MM.1S (cell line): ENCODE measurements at regions not wholly inside any gene's neighbourhood (a gene's known extent, or its start where the extent isn't known, plus 50 kb on each side); places are given as distances from the start of the nearest gene placed in this dataset.

Source experiments
- DNase-seq: peaks from one replicate; pipeline ENCODE4 v3.0.0-alpha.2; 2015
- H2AFZ ChIP-seq: fragments of 300-600 bp; sonication (generic); 2 replicates; pipeline ENCODE4 v1.6.0; 2016; ENCODE audit warnings: antibody characterized with exemption, low read length
- H3F3A ChIP-seq: fragments of 300-600 bp; sonication (generic); 2 replicates; pipeline ENCODE4 v1.6.1; 2016; ENCODE audit warnings: mild to moderate bottlenecking, antibody characterized with exemption, low read length, moderate library complexity, mixed read lengths; ENCODE audit not compliant: insufficient read depth
- H3K27ac ChIP-seq: fragments of 300-600 bp; sonication (generic); 2 replicates; pipeline ENCODE4 v1.5.1; 2016; ENCODE audit warnings: mild to moderate bottlenecking, low read length
- H3K27me3 ChIP-seq: fragments of 300-600 bp; sonication (generic); replicated peaks from 2 replicates; pipeline ENCODE4 v1.6.0; 2016; ENCODE audit warnings: low read length; ENCODE audit not compliant: insufficient read depth
- H3K36me3 ChIP-seq: fragments of 300-600 bp; sonication (generic); replicated peaks from 2 replicates; pipeline ENCODE4 v1.6.1; 2016; ENCODE audit warnings: mild to moderate bottlenecking, low read length, mixed read lengths; ENCODE audit not compliant: insufficient read depth
- H3K4me1 ChIP-seq: fragments of 300-600 bp; sonication (generic); 2 replicates; pipeline ENCODE4 v1.6.1; 2016; ENCODE audit warnings: low read length, mixed read lengths
- H3K4me2 ChIP-seq: fragments of 300-600 bp; sonication (generic); 2 replicates; pipeline ENCODE4 v1.6.0; 2016; ENCODE audit warnings: low read depth, low read length
- H3K4me3 ChIP-seq: fragments of 300-600 bp; sonication (generic); 2 replicates; pipeline ENCODE4 v1.5.1; 2016; ENCODE audit warnings: low read length, mixed read lengths
- H3K79me2 ChIP-seq: fragments of 300-600 bp; sonication (generic); 2 replicates; pipeline ENCODE4 v1.6.1; 2016; ENCODE audit warnings: mixed run types, low read length, mixed read lengths
- H3K9ac ChIP-seq: fragments of 300-600 bp; sonication (generic); 2 replicates; pipeline ENCODE4 v1.6.1; 2016; ENCODE audit warnings: low read length, mixed read lengths
- H3K9me2 ChIP-seq: fragments of 300-600 bp; sonication (generic); replicated peaks from 2 replicates; pipeline ENCODE4 v1.6.1; 2016; ENCODE audit warnings: mild to moderate bottlenecking, low read length, mixed read lengths; ENCODE audit not compliant: insufficient read depth
- H3K9me3 ChIP-seq: fragments of 300-600 bp; sonication (generic); replicated peaks from 2 replicates; pipeline ENCODE4 v1.6.1; 2016; ENCODE audit warnings: mild to moderate bottlenecking, low read length, mixed read lengths; ENCODE audit not compliant: insufficient read depth
- H4K20me1 ChIP-seq: fragments of 300-600 bp; sonication (generic); 2 replicates; pipeline ENCODE4 v1.6.1; 2016; ENCODE audit warnings: mild to moderate bottlenecking, low read length, moderate library complexity, mixed read lengths; ENCODE audit not compliant: insufficient read depth
- CTCF ChIP-seq: fragments of 300-600 bp; sonication (generic); IDR thresholded peaks from 2 replicates; pipeline ENCODE4 v1.5.1; 2016; ENCODE audit warnings: antibody characterized with exemption, low read length, mixed read lengths
- EZH2 ChIP-seq: fragments of 300-600 bp; sonication (generic); optimal IDR thresholded peaks from 2 replicates; pipeline ENCODE3; 2017; ENCODE audit warnings: low read depth, mild to moderate bottlenecking, antibody characterized with exemption, low read length, mixed read lengths
- EZH2phosphoT487 ChIP-seq: fragments of 300-600 bp; sonication (generic); IDR thresholded peaks from 2 replicates; pipeline ENCODE4 v1.6.1; 2018; ENCODE audit warnings: antibody characterized with exemption, low read length

- H3K36me3 ChIP-seq = no peaks in the 10 kb centered on the region
- no peak overlapping the region for H3K9ac ChIP-seq
- TF ChIP-seq EZH2phosphoT487 (no peak), CTCF (no peak), EZH2 (no peak)
- no peaks in the 10 kb centered on the region for H3K4me1 ChIP-seq
- no peak overlapping the region for H3K27ac ChIP-seq
- no peaks in the 10 kb centered on the region for H3K9me3 ChIP-seq
- H3K27me3 ChIP-seq = no peaks in the 10 kb centered on the region
- DNase-seq = no peak
- H3K9me2 ChIP-seq = no peaks in the 10 kb centered on the region
- H3F3A ChIP-seq = no peaks in the 10 kb centered on the region
- no peaks in the 10 kb centered on the region for H3K79me2 ChIP-seq
- no peaks in the 10 kb centered on the region for H4K20me1 ChIP-seq
- no peak overlapping the region for H2AFZ ChIP-seq
- H3K4me2 ChIP-seq = no peak overlapping the region
- H3K4me3 ChIP-seq = no peak overlapping the region
Measured at GRCh38 chr20:12345978-12346377, 428.3 kb downstream of the BTBD3 start.

- Histone ChIP-seq H3K9me2 (no peaks in the 10 kb centered on the region), H3K4me3 (no peak overlapping the region), H4K20me1 (no peaks in the 10 kb centered on the region), H3K79me2 (no peaks in the 10 kb centered on the region), H3K27ac (no peak overlapping the region), H3K4me2 (no peak overlapping the region), H3K4me1 (no peaks in the 10 kb centered on the region), H3F3A (no peaks in the 10 kb centered on the region), H3K36me3 (no peaks in the 10 kb centered on the region), H2AFZ (no peak overlapping the region), H3K9ac (no peak overlapping the region), H3K27me3 (no peaks in the 10 kb centered on the region), H3K9me3 (no peaks in the 10 kb centered on the region)
- TF ChIP-seq EZH2phosphoT487 = no peak
- TF ChIP-seq EZH2 = no peak
- no peak for TF ChIP-seq CTCF
- no peak for DNase-seq
Measured at GRCh38 chr20:12353842-12354241, 436.1 kb downstream of the BTBD3 start.

- Histone ChIP-seq H3K4me2 (no peak overlapping the region), H3K27ac (no peak overlapping the region), H3K9me3 (no peaks in the 10 kb centered on the region), H3K9ac (no peak overlapping the region), H3K79me2 (no peaks in the 10 kb centered on the region), H4K20me1 (no peaks in the 10 kb centered on the region), H3F3A (no peaks in the 10 kb centered on the region), H3K4me3 (no peak overlapping the region), H3K4me1 (no peaks in the 10 kb centered on the region), H2AFZ (no peak overlapping the region), H3K9me2 (no peaks in the 10 kb centered on the region), H3K36me3 (no peaks in the 10 kb centered on the region), H3K27me3 (no peaks in the 10 kb centered on the region)
- DNase-seq = no peak
- TF ChIP-seq EZH2phosphoT487 (no peak), CTCF (no peak), EZH2 (no peak)
Measured at GRCh38 chr20:12354725-12355124, 437.0 kb downstream of the BTBD3 start.
